Suprapubic skin (tissue), 4 donors: ENCODE measurements at regions not wholly inside any gene's neighbourhood (a gene's known extent, or its start where the extent isn't known, plus 50 kb on each side); places are given as distances from the start of the nearest gene placed in this dataset.

Source experiments
- CTCF ChIP-seq, 2 donors: fragments of 200-600 bp in 1 of 2; fragments of 450-650 bp in 1 of 2; sonication (generic) in 1 of 2; IDR thresholded peaks; one replicate each; pipeline ENCODE4 v1.5.1; 2016 to 2019; ENCODE audit warnings: antibody characterized with exemption in 2 of 2, mild to moderate bottlenecking in 1 of 2, moderate library complexity in 1 of 2
- EP300 ChIP-seq: sonication (generic); formaldehyde crosslinking; IDR thresholded peaks from one replicate; pipeline ENCODE4 v1.6.1; 2017; ENCODE audit warnings: antibody characterized with exemption
- POLR2A ChIP-seq, 2 donors: fragments of 450-650 bp; IDR thresholded peaks; one replicate each; pipeline ENCODE4 v1.6.1; 2017; ENCODE audit warnings: antibody characterized with exemption in 2 of 2, mild to moderate bottlenecking in 2 of 2, moderate library complexity in 2 of 2
- POLR2AphosphoS5 ChIP-seq, 3 donors: sonication (generic); formaldehyde crosslinking; IDR thresholded peaks; one replicate each; pipeline ENCODE4 v1.6.1; 2017; ENCODE audit warnings: antibody characterized with exemption in 3 of 3

GRCh38 chr3:23068016-23068728, 135.0 kb upstream of the UBE2E2 start:
- TF ChIP-seq CTCF (IDR thresholded peaks at IDR 0.05) = no peak
- TF ChIP-seq POLR2AphosphoS5 (IDR thresholded peaks at IDR 0.05) = no peak
- TF ChIP-seq EP300 = no peak
- TF ChIP-seq POLR2A (IDR thresholded peaks at IDR 0.05) = no peak
